ENCODE measurements at regions not wholly inside any gene's neighbourhood (a gene's known extent, or its start where the extent isn't known, plus 50 kb on each side); places are given as distances from the start of the nearest gene placed in this dataset.

DNA sequence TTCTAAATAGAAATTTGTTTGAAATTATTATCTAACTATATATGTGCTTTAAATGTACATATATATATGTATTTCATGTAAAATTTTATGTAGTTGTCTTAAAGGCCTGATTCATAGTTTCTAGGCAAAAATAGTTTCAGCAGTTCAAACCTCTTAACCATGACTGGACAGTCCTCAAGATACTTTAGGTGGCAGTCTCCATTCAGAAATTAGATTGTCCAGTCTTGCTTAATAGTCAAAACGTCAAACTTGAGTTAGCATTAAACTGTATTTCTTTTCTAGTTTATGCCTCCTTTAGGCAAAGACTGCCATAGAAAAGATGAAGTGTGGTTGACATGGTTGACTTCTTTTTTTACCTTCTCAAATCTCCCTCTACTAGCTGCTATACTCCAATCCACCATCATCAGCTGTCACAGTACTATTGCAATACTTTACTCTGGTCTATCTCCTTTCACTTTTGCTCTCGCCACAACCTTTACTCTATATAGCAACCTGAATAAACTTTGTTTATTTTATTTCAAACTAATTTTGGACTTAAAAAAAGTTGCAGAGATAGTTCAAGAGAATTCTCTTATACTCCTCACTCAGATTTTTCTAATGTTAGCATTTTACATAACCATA, 395.6 kb upstream of the DIPK2B start:
- Histone ChIP-seq H3K4me1 (ENCODE audit: control insufficient read depth, extremely low read depth, insufficient read depth, low read length) (no peaks in the 10 kb centered on the region), H4K20me1 (replicated peaks; ENCODE audit: control insufficient read depth, extremely low read depth, insufficient read depth, low read length) (no peaks in the 10 kb centered on the region), H3K9me3 (replicated peaks; ENCODE audit: control insufficient read depth, insufficient read depth, low read length) (no peaks in the 10 kb centered on the region), H2AFZ (ENCODE audit: low read depth, low read length) (no peak overlapping the region), H3K9ac (replicated peaks; ENCODE audit: extremely low read depth, insufficient read depth, low read length) (no peak overlapping the region), H3K4me3 (replicated peaks in 1 of 3; ENCODE audit: insufficient read depth in 1 of 3, low read depth in 1 of 3, low read length in 3 of 3) (no peak overlapping the region), H3K9me1 (replicated peaks; ENCODE audit: control insufficient read depth, extremely low read depth, insufficient read depth, low read length) (no peaks in the 10 kb centered on the region), H3K79me2 (ENCODE audit: control insufficient read depth, insufficient read depth, low read length) (no peaks in the 10 kb centered on the region), H3K27me3 (ENCODE audit: control insufficient read depth in 2 of 2, insufficient read depth in 2 of 2, low read length in 2 of 2) (no peaks in the 10 kb centered on the region), H3K4me2 (ENCODE audit: insufficient read depth, low read length) (no peak overlapping the region), H3K36me3 (ENCODE audit: control insufficient read depth in 2 of 2, extremely low read depth in 1 of 2, insufficient read depth in 2 of 2, low read length in 2 of 2) (no peaks in the 10 kb centered on the region), H3K27ac (ENCODE audit: insufficient read depth, low read depth, low read length) (no peak overlapping the region)
- no TSS peak for BruUV-seq (replicated peaks)
- dilution Hi-C loops (cut with MboI; ENCODE audit: extremely low pct_ligation_motif_present, low sequenced_read_pairs) (no loop called here), intact Hi-C loops (cut with micrococcal nuclease) (no loop called here)
- peak; percentile 25 for DNase-seq (ENCODE audit: low read depth, low spot score)
- POLR2A ChIA-PET = no interaction called here
- CTCF ChIA-PET = no interaction called here
- TF ChIP-seq MYC (IDR thresholded peaks at IDR 0.05; ENCODE audit: low read depth, low read length) = no peak
- no peak for TF ChIP-seq FOS (IDR thresholded peaks at IDR 0.05; ENCODE audit: borderline replicate concordance, insufficient read depth, low read length)
- TF ChIP-seq, protein P1, sequence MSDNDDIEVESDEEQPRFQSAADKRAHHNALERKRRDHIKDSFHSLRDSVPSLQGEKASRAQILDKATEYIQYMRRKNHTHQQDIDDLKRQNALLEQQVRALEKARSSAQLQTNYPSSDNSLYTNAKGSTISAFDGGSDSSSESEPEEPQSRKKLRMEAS (IDR thresholded peaks at IDR 0.05; ENCODE audit: insufficient read depth, insufficient read length) = no peak
- no peak for TF ChIP-seq POLR2A (IDR thresholded peaks at IDR 0.05; ENCODE audit: low read depth, low read length)
- no peak for TF ChIP-seq EZH2 (IDR thresholded peaks at IDR 0.05; ENCODE audit: borderline replicate concordance, low read depth, low read length, severe bottlenecking)
- peak; percentile 18 for FAIRE-seq

DNA sequence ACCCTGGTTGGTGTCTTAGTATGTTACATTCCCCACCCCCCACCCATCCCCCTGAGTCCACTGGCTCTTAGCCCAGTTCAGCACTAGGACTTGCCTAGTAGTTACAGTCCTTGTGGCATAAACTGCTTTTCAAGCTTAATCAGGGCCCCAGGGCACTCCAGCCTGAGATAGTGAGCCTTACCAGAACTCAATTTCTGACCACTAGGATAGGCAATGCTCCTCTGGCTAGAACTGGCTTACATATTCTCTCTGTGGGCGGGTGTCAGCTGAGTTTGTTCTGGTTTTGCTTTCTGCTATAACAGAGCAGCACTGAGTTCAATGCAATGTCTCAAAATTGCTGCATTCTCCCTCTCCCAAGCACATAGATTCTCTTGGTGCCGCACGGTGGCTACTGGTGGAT, 391.4 kb upstream of the DIPK2B start:
- no TSS peak for BruUV-seq (replicated peaks)
- Histone ChIP-seq H3K4me2 (ENCODE audit: insufficient read depth, low read length) (no peak overlapping the region), H3K4me3 (replicated peaks in 1 of 3; ENCODE audit: insufficient read depth in 1 of 3, low read depth in 1 of 3, low read length in 3 of 3) (no peak overlapping the region), H3K36me3 (ENCODE audit: control insufficient read depth in 2 of 2, extremely low read depth in 1 of 2, insufficient read depth in 2 of 2, low read length in 2 of 2) (no peaks in the 10 kb centered on the region), H2AFZ (ENCODE audit: low read depth, low read length) (no peak overlapping the region), H3K9ac (replicated peaks; ENCODE audit: extremely low read depth, insufficient read depth, low read length) (no peak overlapping the region), H3K9me3 (replicated peaks; ENCODE audit: control insufficient read depth, insufficient read depth, low read length) (no peaks in the 10 kb centered on the region), H3K9me1 (replicated peaks; ENCODE audit: control insufficient read depth, extremely low read depth, insufficient read depth, low read length) (no peaks in the 10 kb centered on the region), H3K27ac (ENCODE audit: insufficient read depth, low read depth, low read length) (no peak overlapping the region), H3K4me1 (ENCODE audit: control insufficient read depth, extremely low read depth, insufficient read depth, low read length) (no peaks in the 10 kb centered on the region), H3K27me3 (ENCODE audit: control insufficient read depth in 2 of 2, insufficient read depth in 2 of 2, low read length in 2 of 2) (no peaks in the 10 kb centered on the region), H4K20me1 (replicated peaks; ENCODE audit: control insufficient read depth, extremely low read depth, insufficient read depth, low read length) (no peaks in the 10 kb centered on the region), H3K79me2 (ENCODE audit: control insufficient read depth, insufficient read depth, low read length) (no peaks in the 10 kb centered on the region)
- DNase-seq (ENCODE audit: low read depth, low spot score) (no peak), FAIRE-seq (no peak)
- no peak for TF ChIP-seq GATA2 (IDR thresholded peaks at IDR 0.05; ENCODE audit: insufficient read depth, insufficient read length, low read depth, low read length)
- TF ChIP-seq POLR2AphosphoS5 (IDR thresholded peaks at IDR 0.05; ENCODE audit: insufficient read depth, low read depth, low read length) = no peak
- no peak for TF ChIP-seq JUN (IDR thresholded peaks at IDR 0.05; ENCODE audit: borderline replicate concordance, insufficient read depth, insufficient read length, low read depth)
- TF ChIP-seq, protein P1 (IDR thresholded peaks at IDR 0.05; ENCODE audit: insufficient read depth, insufficient read length) = no peak
- TF ChIP-seq MYC (IDR thresholded peaks at IDR 0.05; ENCODE audit: low read depth, low read length) = no peak
- no peak for TF ChIP-seq FOS (IDR thresholded peaks at IDR 0.05; ENCODE audit: borderline replicate concordance, insufficient read depth, low read length)
- no peak for TF ChIP-seq EZH2 (IDR thresholded peaks at IDR 0.05; ENCODE audit: borderline replicate concordance, low read depth, low read length, severe bottlenecking)
- TF ChIP-seq POLR2A (IDR thresholded peaks at IDR 0.05; ENCODE audit: low read depth, low read length) = no peak
- TF ChIP-seq, protein P2, sequence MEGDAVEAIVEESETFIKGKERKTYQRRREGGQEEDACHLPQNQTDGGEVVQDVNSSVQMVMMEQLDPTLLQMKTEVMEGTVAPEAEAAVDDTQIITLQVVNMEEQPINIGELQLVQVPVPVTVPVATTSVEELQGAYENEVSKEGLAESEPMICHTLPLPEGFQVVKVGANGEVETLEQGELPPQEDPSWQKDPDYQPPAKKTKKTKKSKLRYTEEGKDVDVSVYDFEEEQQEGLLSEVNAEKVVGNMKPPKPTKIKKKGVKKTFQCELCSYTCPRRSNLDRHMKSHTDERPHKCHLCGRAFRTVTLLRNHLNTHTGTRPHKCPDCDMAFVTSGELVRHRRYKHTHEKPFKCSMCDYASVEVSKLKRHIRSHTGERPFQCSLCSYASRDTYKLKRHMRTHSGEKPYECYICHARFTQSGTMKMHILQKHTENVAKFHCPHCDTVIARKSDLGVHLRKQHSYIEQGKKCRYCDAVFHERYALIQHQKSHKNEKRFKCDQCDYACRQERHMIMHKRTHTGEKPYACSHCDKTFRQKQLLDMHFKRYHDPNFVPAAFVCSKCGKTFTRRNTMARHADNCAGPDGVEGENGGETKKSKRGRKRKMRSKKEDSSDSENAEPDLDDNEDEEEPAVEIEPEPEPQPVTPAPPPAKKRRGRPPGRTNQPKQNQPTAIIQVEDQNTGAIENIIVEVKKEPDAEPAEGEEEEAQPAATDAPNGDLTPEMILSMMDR (IDR thresholded peaks at IDR 0.05; ENCODE audit: extremely low read depth in 1 of 2, insufficient read depth in 1 of 2, low read depth in 1 of 2, low read length in 2 of 2) = no peak
- dilution Hi-C loops (cut with MboI; ENCODE audit: extremely low pct_ligation_motif_present, low sequenced_read_pairs) = no loop called here
- CTCF ChIA-PET = interaction anchor here (1.0 kb wide), 1 partner anchor 10 kb away, joined by 3 read pairs; no protein-coding TSS in a partner anchor
- intact Hi-C loops (cut with micrococcal nuclease) = no loop called here
- POLR2A ChIA-PET = no interaction called here
